ENCODE measurements at regions not wholly inside any gene's neighbourhood (a gene's known extent, or its start where the extent isn't known, plus 50 kb on each side); places are given as distances from the start of the nearest gene placed in this dataset.

DNA sequence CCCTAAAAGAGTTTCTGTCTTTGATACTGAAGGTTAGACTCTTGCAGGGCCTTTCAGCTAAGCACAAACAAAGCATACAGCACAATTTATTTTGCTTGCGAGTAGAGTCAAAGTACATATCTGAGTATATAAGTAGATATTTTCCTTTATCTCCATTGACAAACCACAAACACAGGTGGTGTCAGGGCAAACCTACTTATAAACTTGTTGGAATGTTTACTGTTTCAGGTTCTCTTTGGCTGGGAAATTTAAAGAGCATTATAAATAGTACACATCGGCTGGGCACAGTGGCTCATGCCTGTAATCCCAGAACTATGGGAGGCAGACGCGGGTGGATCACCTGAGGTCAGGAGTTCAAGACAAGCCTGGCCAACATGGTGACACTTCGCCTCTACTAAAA, 442.6 kb upstream of the PSMD7 start:
- Histone ChIP-seq H4K20me1 (ENCODE audit: insufficient read depth, low read length) (no peaks in the 10 kb centered on the region), H3K4me3 (replicated peaks in 1 of 3; ENCODE audit: insufficient read depth in 1 of 3, low read depth in 2 of 3, low read length in 3 of 3) (no peak overlapping the region), H3K36me3 (replicated peaks in 1 of 2; ENCODE audit: control insufficient read depth in 1 of 2, insufficient read depth in 2 of 2, low read length in 2 of 2) (no peaks in the 10 kb centered on the region), H3K27me3 (ENCODE audit: control insufficient read depth in 1 of 2, insufficient read depth in 2 of 2, low read length in 2 of 2) (no peaks in the 10 kb centered on the region; a peak in 1 of 5 replicates), H3K4me2 (ENCODE audit: low read depth, low read length) (no peak overlapping the region), H3K9ac (ENCODE audit: insufficient read depth, low read depth, low read length) (no peak overlapping the region), H2AFZ (ENCODE audit: low read length) (no peak overlapping the region), H3K27ac (ENCODE audit: extremely low read length, insufficient read depth, low read length) (no peak overlapping the region), H3K9me3 (ENCODE audit: low read length) (no peaks in the 10 kb centered on the region), H3K79me2 (ENCODE audit: insufficient read depth, low read length) (no peaks in the 10 kb centered on the region), H3K4me1 (ENCODE audit: insufficient read depth, low read length) (no peaks in the 10 kb centered on the region)
- TF ChIP-seq SSRP1 (CRISPR knock-in tag; IDR thresholded peaks at IDR 0.05) (no peak), PHB2 (IDR thresholded peaks at IDR 0.05; ENCODE audit: partially characterized antibody) (no peak), PAWR (CRISPR knock-in tag; IDR thresholded peaks at IDR 0.05; ENCODE audit: borderline replicate concordance) (no peak), SKI (IDR thresholded peaks at IDR 0.05; ENCODE audit: partially characterized antibody) (no peak)
- CTCF ChIA-PET (ENCODE audit: low intra/inter-chr PET ratio, low total read pairs) = no interaction called here
- FAIRE-seq (no peak), DNase-seq (ENCODE audit: low spot score) (no peak), ATAC-seq (no peak)
- in situ Hi-C loops (cut with HindIII; ENCODE audit: extremely low pct_ligation_motif_present, low pct_unique_long_range_greater_than_20kb) = no loop called here
- POLR2A ChIA-PET = no interaction called here
- BruUV-seq (replicated peaks) = no TSS peak
- intact Hi-C loops (cut with micrococcal nuclease; ENCODE audit: unreplicated experiment) = no loop called here
- WGBS (ENCODE audit: low lambda C conversion rate) = 30% methylated on average over 5 of the region's 5 CpGs

GRCh38 chr16:73852561-73852960, 444.1 kb upstream of the PSMD7 start:
- CTCF ChIA-PET (ENCODE audit: low intra/inter-chr PET ratio, low total read pairs) = no interaction called here

More at GRCh38 chr16:73852561-73852960, 444.1 kb upstream of the PSMD7 start:
- Histone ChIP-seq H4K20me1 (ENCODE audit: insufficient read depth, low read length) (no peaks in the 10 kb centered on the region), H3K9me3 (ENCODE audit: low read length) (no peaks in the 10 kb centered on the region), H3K4me2 (ENCODE audit: low read depth, low read length) (no peak overlapping the region), H3K27ac (ENCODE audit: extremely low read length, insufficient read depth, low read length) (no peak overlapping the region), H2AFZ (ENCODE audit: low read length) (no peak overlapping the region), H3K27me3 (ENCODE audit: control insufficient read depth in 1 of 2, insufficient read depth in 2 of 2, low read length in 2 of 2) (no peaks in the 10 kb centered on the region; a peak in 1 of 5 replicates), H3K9ac (ENCODE audit: insufficient read depth, low read depth, low read length) (no peak overlapping the region), H3K4me3 (replicated peaks in 1 of 3; ENCODE audit: insufficient read depth in 1 of 3, low read depth in 2 of 3, low read length in 3 of 3) (no peak overlapping the region), H3K36me3 (replicated peaks in 1 of 2; ENCODE audit: control insufficient read depth in 1 of 2, insufficient read depth in 2 of 2, low read length in 2 of 2) (no peaks in the 10 kb centered on the region), H3K4me1 (ENCODE audit: insufficient read depth, low read length) (no peaks in the 10 kb centered on the region), H3K79me2 (ENCODE audit: insufficient read depth, low read length) (no peaks in the 10 kb centered on the region)
- no peak for ATAC-seq
- in situ Hi-C loops (cut with HindIII; ENCODE audit: extremely low pct_ligation_motif_present, low pct_unique_long_range_greater_than_20kb) (no loop called here), intact Hi-C loops (cut with micrococcal nuclease; ENCODE audit: unreplicated experiment) (no loop called here)
- FAIRE-seq = no peak
- POLR2A ChIA-PET = no interaction called here
- 6% methylated on average over 1 of the region's 1 CpG for WGBS (ENCODE audit: low lambda C conversion rate)
- TF ChIP-seq MAFK (conservative IDR thresholded peaks at IDR 0.05 in 1 of 2, IDR thresholded peaks at IDR 0.05 in 1 of 2; ENCODE audit: low read length in 2 of 2) (peak; percentile 43 to 47; a peak in 2 of 4 replicates), SMAD1 (CRISPR knock-in tag; IDR thresholded peaks at IDR 0.05; ENCODE audit: borderline replicate concordance, low read depth) (no peak)
- DNase-seq (ENCODE audit: low spot score) = no peak
- BruUV-seq (replicated peaks) = no TSS peak

Data from HepG2 (cell line).